K562 (cell line): ENCODE measurements at regions not wholly inside any gene's neighbourhood (a gene's known extent, or its start where the extent isn't known, plus 50 kb on each side); places are given as distances from the start of the nearest gene placed in this dataset.

Experiments used
- BCL6 ChIP-seq: fragments of 250-450 bp; sonication (Bioruptor Pico); IDR thresholded peaks from 2 replicates; pipeline ENCODE4 v1.4.0; 2020
- PRMT5 ChIP-seq: sonication (generic); formaldehyde crosslinking; IDR thresholded peaks from 2 replicates; pipeline ENCODE4 v1.5.0; 2020; ENCODE audit warnings: missing genetic modification reagents
- TF ChIP-seq, protein P1 (sequence below): fragments of 450-650 bp; IDR thresholded peaks from 2 replicates; pipeline ENCODE4 v1.6.1; 2016; ENCODE audit warnings: low read depth
- TF ChIP-seq, protein P2 (sequence below): fragments of 450-650 bp; IDR thresholded peaks from 2 replicates; pipeline ENCODE4 v1.7.0; 2016; ENCODE audit warnings: borderline replicate concordance
- TF ChIP-seq, protein P3 (sequence below): fragments of 150-350 bp; IDR thresholded peaks from 2 replicates; pipeline ENCODE4 v1.6.1; 2014; ENCODE audit warnings: low read depth, mild to moderate bottlenecking, low read length, borderline replicate concordance

GRCh38 chr2:22136446-22136845 is 1012.7 kb downstream of the TDRD15 start (continued):
- TF ChIP-seq, protein P1, sequence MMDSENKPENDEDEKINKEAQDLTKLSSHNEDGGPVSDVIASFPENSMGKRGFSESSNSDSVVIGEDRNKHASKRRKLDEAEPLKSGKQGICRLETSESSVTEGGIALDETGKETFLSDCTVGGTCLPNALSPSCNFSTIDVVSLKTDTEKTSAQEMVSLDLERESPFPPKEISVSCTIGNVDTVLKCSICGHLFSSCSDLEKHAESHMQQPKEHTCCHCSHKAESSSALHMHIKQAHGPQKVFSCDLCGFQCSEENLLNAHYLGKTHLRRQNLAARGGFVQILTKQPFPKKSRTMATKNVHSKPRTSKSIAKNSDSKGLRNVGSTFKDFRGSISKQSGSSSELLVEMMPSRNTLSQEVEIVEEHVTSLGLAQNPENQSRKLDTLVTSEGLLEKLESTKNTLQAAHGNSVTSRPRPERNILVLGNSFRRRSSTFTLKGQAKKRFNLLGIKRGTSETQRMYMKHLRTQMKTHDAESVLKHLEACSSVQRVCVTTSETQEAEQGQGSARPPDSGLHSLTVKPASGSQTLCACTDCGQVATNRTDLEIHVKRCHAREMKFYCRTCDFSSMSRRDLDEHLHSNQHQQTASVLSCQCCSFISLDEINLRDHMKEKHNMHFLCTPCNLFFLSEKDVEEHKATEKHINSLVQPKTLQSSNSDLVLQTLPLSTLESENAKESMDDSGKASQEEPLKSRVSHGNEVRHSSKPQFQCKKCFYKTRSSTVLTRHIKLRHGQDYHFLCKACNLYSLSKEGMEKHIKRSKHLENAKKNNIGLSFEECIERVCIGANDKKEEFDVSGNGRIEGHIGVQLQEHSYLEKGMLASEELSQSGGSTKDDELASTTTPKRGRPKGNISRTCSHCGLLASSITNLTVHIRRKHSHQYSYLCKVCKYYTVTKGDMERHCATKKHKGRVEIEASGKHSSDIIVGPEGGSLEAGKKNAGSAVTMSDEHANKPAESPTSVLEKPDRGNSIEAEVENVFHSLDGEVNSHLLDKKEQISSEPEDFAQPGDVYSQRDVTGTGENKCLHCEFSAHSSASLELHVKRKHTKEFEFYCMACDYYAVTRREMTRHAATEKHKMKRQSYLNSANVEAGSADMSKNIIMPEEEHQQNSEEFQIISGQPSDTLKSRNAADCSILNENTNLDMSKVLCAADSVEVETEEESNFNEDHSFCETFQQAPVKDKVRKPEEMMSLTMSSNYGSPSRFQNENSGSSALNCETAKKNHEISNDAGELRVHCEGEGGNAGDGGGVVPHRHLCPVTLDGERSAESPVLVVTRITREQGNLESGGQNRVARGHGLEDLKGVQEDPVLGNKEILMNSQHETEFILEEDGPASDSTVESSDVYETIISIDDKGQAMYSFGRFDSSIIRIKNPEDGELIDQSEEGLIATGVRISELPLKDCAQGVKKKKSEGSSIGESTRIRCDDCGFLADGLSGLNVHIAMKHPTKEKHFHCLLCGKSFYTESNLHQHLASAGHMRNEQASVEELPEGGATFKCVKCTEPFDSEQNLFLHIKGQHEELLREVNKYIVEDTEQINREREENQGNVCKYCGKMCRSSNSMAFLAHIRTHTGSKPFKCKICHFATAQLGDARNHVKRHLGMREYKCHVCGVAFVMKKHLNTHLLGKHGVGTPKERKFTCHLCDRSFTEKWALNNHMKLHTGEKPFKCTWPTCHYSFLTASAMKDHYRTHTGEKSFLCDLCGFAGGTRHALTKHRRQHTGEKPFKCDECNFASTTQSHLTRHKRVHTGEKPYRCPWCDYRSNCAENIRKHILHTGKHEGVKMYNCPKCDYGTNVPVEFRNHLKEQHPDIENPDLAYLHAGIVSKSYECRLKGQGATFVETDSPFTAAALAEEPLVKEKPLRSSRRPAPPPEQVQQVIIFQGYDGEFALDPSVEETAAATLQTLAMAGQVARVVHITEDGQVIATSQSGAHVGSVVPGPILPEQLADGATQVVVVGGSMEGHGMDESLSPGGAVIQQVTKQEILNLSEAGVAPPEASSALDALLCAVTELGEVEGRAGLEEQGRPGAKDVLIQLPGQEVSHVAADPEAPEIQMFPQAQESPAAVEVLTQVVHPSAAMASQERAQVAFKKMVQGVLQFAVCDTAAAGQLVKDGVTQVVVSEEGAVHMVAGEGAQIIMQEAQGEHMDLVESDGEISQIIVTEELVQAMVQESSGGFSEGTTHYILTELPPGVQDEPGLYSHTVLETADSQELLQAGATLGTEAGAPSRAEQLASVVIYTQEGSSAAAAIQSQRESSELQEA, result no peak
- TF ChIP-seq BCL6 (CRISPR knock-in tag) (no peak), PRMT5 (CRISPR knock-in tag) (no peak)
- TF ChIP-seq, protein P2, sequence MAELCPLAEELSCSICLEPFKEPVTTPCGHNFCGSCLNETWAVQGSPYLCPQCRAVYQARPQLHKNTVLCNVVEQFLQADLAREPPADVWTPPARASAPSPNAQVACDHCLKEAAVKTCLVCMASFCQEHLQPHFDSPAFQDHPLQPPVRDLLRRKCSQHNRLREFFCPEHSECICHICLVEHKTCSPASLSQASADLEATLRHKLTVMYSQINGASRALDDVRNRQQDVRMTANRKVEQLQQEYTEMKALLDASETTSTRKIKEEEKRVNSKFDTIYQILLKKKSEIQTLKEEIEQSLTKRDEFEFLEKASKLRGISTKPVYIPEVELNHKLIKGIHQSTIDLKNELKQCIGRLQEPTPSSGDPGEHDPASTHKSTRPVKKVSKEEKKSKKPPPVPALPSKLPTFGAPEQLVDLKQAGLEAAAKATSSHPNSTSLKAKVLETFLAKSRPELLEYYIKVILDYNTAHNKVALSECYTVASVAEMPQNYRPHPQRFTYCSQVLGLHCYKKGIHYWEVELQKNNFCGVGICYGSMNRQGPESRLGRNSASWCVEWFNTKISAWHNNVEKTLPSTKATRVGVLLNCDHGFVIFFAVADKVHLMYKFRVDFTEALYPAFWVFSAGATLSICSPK, result no peak
- TF ChIP-seq, protein P3, sequence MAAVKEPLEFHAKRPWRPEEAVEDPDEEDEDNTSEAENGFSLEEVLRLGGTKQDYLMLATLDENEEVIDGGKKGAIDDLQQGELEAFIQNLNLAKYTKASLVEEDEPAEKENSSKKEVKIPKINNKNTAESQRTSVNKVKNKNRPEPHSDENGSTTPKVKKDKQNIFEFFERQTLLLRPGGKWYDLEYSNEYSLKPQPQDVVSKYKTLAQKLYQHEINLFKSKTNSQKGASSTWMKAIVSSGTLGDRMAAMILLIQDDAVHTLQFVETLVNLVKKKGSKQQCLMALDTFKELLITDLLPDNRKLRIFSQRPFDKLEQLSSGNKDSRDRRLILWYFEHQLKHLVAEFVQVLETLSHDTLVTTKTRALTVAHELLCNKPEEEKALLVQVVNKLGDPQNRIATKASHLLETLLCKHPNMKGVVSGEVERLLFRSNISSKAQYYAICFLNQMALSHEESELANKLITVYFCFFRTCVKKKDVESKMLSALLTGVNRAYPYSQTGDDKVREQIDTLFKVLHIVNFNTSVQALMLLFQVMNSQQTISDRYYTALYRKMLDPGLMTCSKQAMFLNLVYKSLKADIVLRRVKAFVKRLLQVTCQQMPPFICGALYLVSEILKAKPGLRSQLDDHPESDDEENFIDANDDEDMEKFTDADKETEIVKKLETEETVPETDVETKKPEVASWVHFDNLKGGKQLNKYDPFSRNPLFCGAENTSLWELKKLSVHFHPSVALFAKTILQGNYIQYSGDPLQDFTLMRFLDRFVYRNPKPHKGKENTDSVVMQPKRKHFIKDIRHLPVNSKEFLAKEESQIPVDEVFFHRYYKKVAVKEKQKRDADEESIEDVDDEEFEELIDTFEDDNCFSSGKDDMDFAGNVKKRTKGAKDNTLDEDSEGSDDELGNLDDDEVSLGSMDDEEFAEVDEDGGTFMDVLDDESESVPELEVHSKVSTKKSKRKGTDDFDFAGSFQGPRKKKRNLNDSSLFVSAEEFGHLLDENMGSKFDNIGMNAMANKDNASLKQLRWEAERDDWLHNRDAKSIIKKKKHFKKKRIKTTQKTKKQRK, result no peak
